Keratinocyte (primary cell): ENCODE measurements at regions not wholly inside any gene's neighbourhood (a gene's known extent, or its start where the extent isn't known, plus 50 kb on each side); places are given as distances from the start of the nearest gene placed in this dataset.

Source experiments
- DNase-seq: peaks from one replicate; pipeline ENCODE4 v3.0.0-alpha.2; 2011; ENCODE audit warnings: low read depth, missing footprints, low spot score
- FAIRE-seq: peaks from 2 replicates; lab custom pipeline; 2011; peaks lifted over from hg19 to GRCh38; lab: Jason Lieb, UNC
- H2AFZ ChIP-seq: 2 replicates; pipeline ENCODE4 v1.6.0; 2012; ENCODE audit warnings: low read length, control low read depth, inconsistent platforms; ENCODE audit not compliant: control insufficient read depth
- H3K27ac ChIP-seq: 2 replicates; pipeline ENCODE4 v1.5.1; 2011; ENCODE audit warnings: low read length; ENCODE audit not compliant: control insufficient read depth, insufficient read depth
- H3K27me3 ChIP-seq: 3 replicates; pipeline ENCODE4 v1.6.0; 2011; ENCODE audit warnings: low read length; ENCODE audit not compliant: control insufficient read depth, insufficient read depth; ENCODE audit errors: extremely low read depth
- H3K36me3 ChIP-seq, 2 experiments: 2 replicates in 1 of 2; 3 replicates in 1 of 2; pipeline ENCODE4 v1.5.1; 2011; ENCODE audit warnings: low read length in 2 of 2, mild to moderate bottlenecking in 1 of 2; ENCODE audit not compliant: control insufficient read depth in 2 of 2, insufficient read depth in 2 of 2; ENCODE audit errors: extremely low read depth in 1 of 2
- H3K4me1 ChIP-seq: 3 replicates; pipeline ENCODE4 v1.5.1; 2011; ENCODE audit warnings: low read length; ENCODE audit not compliant: control insufficient read depth, insufficient read depth; ENCODE audit errors: extremely low read depth
- H3K4me2 ChIP-seq: 3 replicates; pipeline ENCODE4 v1.6.0; 2011; ENCODE audit warnings: low read depth, low read length; ENCODE audit not compliant: control insufficient read depth, insufficient read depth; ENCODE audit errors: extremely low read depth
- H3K4me3 ChIP-seq, 3 experiments: fragments of 200-600 bp in 1 of 3; sonication (generic) in 1 of 3; 2 replicates in 2 of 3; 3 replicates in 1 of 3; pipeline ENCODE4 v1.5.1; 2011 to 2016; ENCODE audit warnings: low read length in 3 of 3, mild to moderate bottlenecking in 3 of 3, control low read depth in 2 of 3, inconsistent platforms in 1 of 3, low read depth in 1 of 3, mixed read lengths in 1 of 3, mixed run types in 1 of 3, moderate library complexity in 1 of 3; ENCODE audit not compliant: control insufficient read depth in 2 of 3, insufficient read depth in 2 of 3; ENCODE audit errors: extremely low read depth in 1 of 3
- H3K79me2 ChIP-seq: 2 replicates; pipeline ENCODE4 v1.6.0; 2012; ENCODE audit warnings: low read length; ENCODE audit not compliant: control insufficient read depth, insufficient read depth
- H3K9ac ChIP-seq: 3 replicates; pipeline ENCODE4 v1.6.0; 2011; ENCODE audit warnings: low read length; ENCODE audit not compliant: control insufficient read depth, insufficient read depth; ENCODE audit errors: extremely low read depth
- H3K9me1 ChIP-seq: 3 replicates; pipeline ENCODE4 v1.6.0; 2011; ENCODE audit warnings: low read length; ENCODE audit not compliant: control insufficient read depth, insufficient read depth; ENCODE audit errors: extremely low read depth
- H3K9me3 ChIP-seq: 2 replicates; pipeline ENCODE4 v1.5.1; 2012; ENCODE audit warnings: low read depth, low read length; ENCODE audit not compliant: control insufficient read depth
- H4K20me1 ChIP-seq: 3 replicates; pipeline ENCODE4 v1.6.0; 2011; ENCODE audit warnings: low read length; ENCODE audit not compliant: control insufficient read depth, insufficient read depth; ENCODE audit errors: extremely low read depth
- EZH2 ChIP-seq: IDR thresholded peaks from one replicate; pipeline ENCODE4 v1.6.1; 2012; ENCODE audit warnings: inconsistent platforms, mild to moderate bottlenecking, low read length, moderate library complexity
- dilution Hi-C: fragments of 300-500 bp; cut with MboI; formaldehyde crosslinking; loops from one replicate; pipeline ENCODE4 v1.7.0; 2020; ENCODE audit warnings: low sequenced_read_pairs; ENCODE audit not compliant: extremely low pct_ligation_motif_present
- TF ChIP-seq, protein P1 (sequence below), 3 experiments: IDR thresholded peaks in 1 of 3; conservative IDR thresholded peaks in 1 of 3; optimal IDR thresholded peaks in 1 of 3; 2 replicates in 2 of 3; 3 replicates in 1 of 3; pipeline versions ENCODE3 to v1.5.1; 2011; ENCODE audit warnings: low read length in 3 of 3, mild to moderate bottlenecking in 3 of 3, moderate library complexity in 2 of 3, control low read depth in 1 of 3, inconsistent platforms in 1 of 3; ENCODE audit not compliant: insufficient read depth in 2 of 3; ENCODE audit errors: extremely low read depth in 1 of 3

DNA sequence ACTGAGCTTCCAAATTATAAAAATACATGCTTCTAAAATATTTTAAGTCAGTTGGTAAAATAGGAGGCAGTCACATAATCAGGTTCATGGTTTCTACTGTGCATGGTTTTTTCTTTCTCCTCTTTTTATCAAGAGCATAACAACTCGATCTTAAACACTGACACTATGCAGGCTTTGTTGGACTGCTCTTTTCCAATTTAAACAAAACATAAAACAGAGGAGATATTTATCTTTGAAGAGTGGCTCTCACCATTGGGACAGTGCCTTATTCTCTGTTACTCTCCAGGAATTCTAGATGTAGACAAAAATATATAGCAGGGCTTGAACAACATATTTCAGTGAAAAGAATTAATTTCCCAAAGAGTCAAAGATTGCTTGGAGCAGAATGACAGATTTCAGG is 883.5 kb upstream of the ADGRL2 start:
- FAIRE-seq: no peak
- dilution Hi-C loops: no loop called here
- H3K9me3 ChIP-seq: no peaks in the 10 kb centered on the region
- no peak for DNase-seq
- no peaks in the 10 kb centered on the region for H3K4me1 ChIP-seq
- no peaks in the 10 kb centered on the region for H3K36me3 ChIP-seq
- no peaks in the 10 kb centered on the region for H3K79me2 ChIP-seq
- H3K4me3 ChIP-seq: no peak overlapping the region
- no peak overlapping the region for H3K9ac ChIP-seq
- no peak for TF ChIP-seq EZH2
- TF ChIP-seq, protein P1, sequence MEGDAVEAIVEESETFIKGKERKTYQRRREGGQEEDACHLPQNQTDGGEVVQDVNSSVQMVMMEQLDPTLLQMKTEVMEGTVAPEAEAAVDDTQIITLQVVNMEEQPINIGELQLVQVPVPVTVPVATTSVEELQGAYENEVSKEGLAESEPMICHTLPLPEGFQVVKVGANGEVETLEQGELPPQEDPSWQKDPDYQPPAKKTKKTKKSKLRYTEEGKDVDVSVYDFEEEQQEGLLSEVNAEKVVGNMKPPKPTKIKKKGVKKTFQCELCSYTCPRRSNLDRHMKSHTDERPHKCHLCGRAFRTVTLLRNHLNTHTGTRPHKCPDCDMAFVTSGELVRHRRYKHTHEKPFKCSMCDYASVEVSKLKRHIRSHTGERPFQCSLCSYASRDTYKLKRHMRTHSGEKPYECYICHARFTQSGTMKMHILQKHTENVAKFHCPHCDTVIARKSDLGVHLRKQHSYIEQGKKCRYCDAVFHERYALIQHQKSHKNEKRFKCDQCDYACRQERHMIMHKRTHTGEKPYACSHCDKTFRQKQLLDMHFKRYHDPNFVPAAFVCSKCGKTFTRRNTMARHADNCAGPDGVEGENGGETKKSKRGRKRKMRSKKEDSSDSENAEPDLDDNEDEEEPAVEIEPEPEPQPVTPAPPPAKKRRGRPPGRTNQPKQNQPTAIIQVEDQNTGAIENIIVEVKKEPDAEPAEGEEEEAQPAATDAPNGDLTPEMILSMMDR (optimal IDR thresholded peaks at IDR 0.05 in 1 of 3, IDR thresholded peaks at IDR 0.05 in 1 of 3, conservative IDR thresholded peaks at IDR 0.05 in 1 of 3; ENCODE audit: extremely low read depth in 1 of 3, insufficient read depth in 2 of 3, low read length in 3 of 3): no peak
- no peak overlapping the region for H3K27ac ChIP-seq
- H4K20me1 ChIP-seq: no peaks in the 10 kb centered on the region
- no peaks in the 10 kb centered on the region for H3K9me1 ChIP-seq
- no peak overlapping the region for H2AFZ ChIP-seq
- H3K27me3 ChIP-seq: no peaks in the 10 kb centered on the region
- no peak overlapping the region for H3K4me2 ChIP-seq

- H4K20me1 ChIP-seq: no peaks in the 10 kb centered on the region
- no peak for FAIRE-seq
- H3K27me3 ChIP-seq: no peaks in the 10 kb centered on the region
- no peak overlapping the region for H3K9ac ChIP-seq
- no peak for DNase-seq
- no peak overlapping the region for H3K4me3 ChIP-seq
- no peak overlapping the region for H2AFZ ChIP-seq
- TF ChIP-seq EZH2: no peak
- TF ChIP-seq, protein P1 (optimal IDR thresholded peaks at IDR 0.05 in 1 of 3, IDR thresholded peaks at IDR 0.05 in 1 of 3, conservative IDR thresholded peaks at IDR 0.05 in 1 of 3; ENCODE audit: extremely low read depth in 1 of 3, insufficient read depth in 2 of 3, low read length in 3 of 3): no peak
- dilution Hi-C loops: no loop called here
- no peak overlapping the region for H3K4me2 ChIP-seq
- H3K79me2 ChIP-seq: no peaks in the 10 kb centered on the region
- H3K36me3 ChIP-seq: no peaks in the 10 kb centered on the region
- H3K9me1 ChIP-seq: no peaks in the 10 kb centered on the region
- H3K9me3 ChIP-seq: no peaks in the 10 kb centered on the region
- H3K4me1 ChIP-seq: no peaks in the 10 kb centered on the region
- H3K27ac ChIP-seq: no peak overlapping the region
Observed at GRCh38 chr1:80915491-80915890, 885.2 kb upstream of the ADGRL2 start.
